ENCODE measurements at regions not wholly inside any gene's neighbourhood (a gene's known extent, or its start where the extent isn't known, plus 50 kb on each side); places are given as distances from the start of the nearest gene placed in this dataset.

DNA sequence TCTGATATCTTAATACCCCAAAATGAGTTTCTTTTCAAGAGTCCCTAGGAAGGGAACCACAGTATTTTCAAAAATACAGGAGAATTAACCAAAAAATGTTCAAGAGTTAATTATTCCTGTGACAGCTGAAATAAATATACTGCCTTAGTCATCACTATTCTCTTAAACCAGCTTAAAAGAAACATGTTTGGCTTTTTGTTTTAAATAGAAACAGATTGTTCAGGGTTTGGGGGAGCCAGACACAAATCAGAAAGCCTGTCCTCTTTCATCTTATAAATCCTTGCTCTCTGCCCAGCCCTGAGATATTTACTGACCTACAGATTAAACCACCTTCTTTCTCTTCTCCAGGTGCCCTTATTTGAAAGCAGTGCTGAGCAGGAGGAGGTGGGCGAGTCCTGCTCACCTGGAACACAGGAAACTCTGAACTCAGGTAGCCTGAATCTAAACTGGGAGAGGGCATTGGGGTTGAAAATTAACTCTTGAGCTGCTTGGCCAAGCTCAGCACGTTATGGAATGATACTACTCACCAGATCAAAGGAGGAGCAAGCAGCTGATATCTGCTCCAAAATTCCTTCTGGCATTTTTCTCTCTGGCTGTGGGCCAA is 84.1 kb upstream of the SPRED1 start:
- DNase-seq (ENCODE audit: low read depth in 1 of 2, low spot score in 2 of 2) (no peak), FAIRE-seq (no peak)
- peaks cover 0 to 14% (median 4%) of the 10 kb centered on the region in 4 experiments; a peak in 5 of 7 replicates for H3K4me1 ChIP-seq (replicated peaks in 1 of 4; ENCODE audit: control insufficient read depth in 3 of 4, insufficient read depth in 4 of 4, low read length in 3 of 4)
- H2BK5ac ChIP-seq (ENCODE audit: low read depth, low read length), result no peak overlapping the region
- no peak overlapping the region for H3K4me3 ChIP-seq (ENCODE audit: extremely low read depth in 1 of 4, insufficient read depth in 2 of 4, low read depth in 3 of 4, low read length in 4 of 4)
- ChIA-PET POLR2A (ENCODE audit: partially characterized antibody) (no interaction called here), CTCF (ENCODE audit: partially characterized antibody) (interaction anchor here (1.4 kb wide), 1 partner anchor 83 kb away, joined by 5 read pairs; no protein-coding TSS in a partner anchor)
- no peak overlapping the region for H4K5ac ChIP-seq (ENCODE audit: insufficient read length, low read depth, low read length)
- WGBS, 2 experiments (ENCODE audit: extremely low coverage in 1 of 2, insufficient coverage in 1 of 2, insufficient read length in 1 of 2, insufficient replicate concordance in 2 of 2, low coverage in 1 of 2, low lambda C conversion rate in 2 of 2, missing lambda C conversion rate in 1 of 2), result 52% methylated on average over 2 of the region's 2 CpGs; no CpG with 5 or more reads in 1 of the 2 experiments
- no peak overlapping the region for H4K8ac ChIP-seq (ENCODE audit: extremely low read depth, insufficient read depth, low read length)
- no peak overlapping the region for H2BK20ac ChIP-seq (ENCODE audit: low read length)
- no peak overlapping the region for H3K4ac ChIP-seq (replicated peaks; ENCODE audit: insufficient read length, low read depth, low read length)
- no peak overlapping the region for H2BK120ac ChIP-seq (replicated peaks; ENCODE audit: low read depth, low read length)
- no peaks in the 10 kb centered on the region for H4K20me1 ChIP-seq (replicated peaks in 1 of 2; ENCODE audit: control insufficient read depth in 1 of 2, insufficient read depth in 2 of 2, low read length in 2 of 2)
- H3K18ac ChIP-seq (ENCODE audit: extremely low read depth, low read length), result 0 out of 2 replicates have a peak overlapping the region, but pooled peaks have one; percentile 67
- H3K4me2 ChIP-seq (ENCODE audit: insufficient read depth in 1 of 2, low read depth in 2 of 2, low read length in 2 of 2), result no peak overlapping the region
- H4K91ac ChIP-seq (replicated peaks; ENCODE audit: insufficient read length, low read length), result no peak overlapping the region
- no peak overlapping the region for H2BK12ac ChIP-seq (ENCODE audit: low read depth, low read length)
- H3K23me2 ChIP-seq (ENCODE audit: low read depth, low read length), result no peaks in the 10 kb centered on the region
- H3K9ac ChIP-seq (replicated peaks in 1 of 4; ENCODE audit: extremely low read depth in 1 of 4, low read depth in 3 of 4, low read length in 3 of 4), result no peak overlapping the region
- H3K56ac ChIP-seq (replicated peaks; ENCODE audit: insufficient read length, low read depth, low read length), result no peak overlapping the region
- no peaks in the 10 kb centered on the region for H3K9me3 ChIP-seq (ENCODE audit: insufficient read depth in 2 of 2, low read depth in 1 of 2, low read length in 1 of 2)
- H3K36me3 ChIP-seq (ENCODE audit: control insufficient read depth in 2 of 4, insufficient read depth in 4 of 4, low read length in 3 of 4), result no peaks in the 10 kb centered on the region
- H3K14ac ChIP-seq (ENCODE audit: insufficient read length), result no peak overlapping the region
- H2AK5ac ChIP-seq (ENCODE audit: low read depth, low read length), result no peak overlapping the region
- peak overlapping the region; percentile 55; the same call in 1 of the 2 replicates for H2AFZ ChIP-seq (ENCODE audit: low read length)
- no peak overlapping the region for H3K23ac ChIP-seq (ENCODE audit: insufficient read length)
- H3K79me2 ChIP-seq (ENCODE audit: control insufficient read depth in 1 of 2, insufficient read depth in 2 of 2, low read length in 2 of 2), result no peaks in the 10 kb centered on the region
- no peaks in the 10 kb centered on the region for H3K79me1 ChIP-seq (ENCODE audit: low read depth, low read length)
- H3K27me3 ChIP-seq (replicated peaks in 1 of 4; ENCODE audit: control insufficient read depth in 3 of 4, extremely low read depth in 1 of 4, insufficient read depth in 3 of 4, low read length in 3 of 4), result no peaks in the 10 kb centered on the region
- no peak overlapping the region for H3K27ac ChIP-seq (ENCODE audit: low read depth, low read length)
- H2BK15ac ChIP-seq (ENCODE audit: low read length), result no peak overlapping the region
- TF ChIP-seq KDM4A (IDR thresholded peaks at IDR 0.05; ENCODE audit: low read depth, low read length, severe bottlenecking) (no peak), NANOG (IDR thresholded peaks at IDR 0.05; ENCODE audit: insufficient read depth, low read depth, low read length, poor library complexity, severe bottlenecking) (no peak), ASH2L (IDR thresholded peaks at IDR 0.05; ENCODE audit: low read length) (no peak), BRCA1 (IDR thresholded peaks at IDR 0.05; ENCODE audit: low read depth, low read length) (no peak), POLR2A (IDR thresholded peaks at IDR 0.05; ENCODE audit: control extremely low read depth in 1 of 2, low read depth in 2 of 2, low read length in 2 of 2) (no peak), CTBP2 (IDR thresholded peaks at IDR 0.05; ENCODE audit: borderline replicate concordance, insufficient read depth, insufficient read length, low read length) (no peak), GTF2F1 (IDR thresholded peaks at IDR 0.05; ENCODE audit: borderline replicate concordance, low read depth, low read length) (no peak), YY1 (IDR thresholded peaks at IDR 0.05; ENCODE audit: low read depth, low read length) (no peak), CBX8 (IDR thresholded peaks at IDR 0.05; ENCODE audit: borderline replicate concordance, low read depth, low read length) (no peak)
- TF ChIP-seq, protein P1, sequence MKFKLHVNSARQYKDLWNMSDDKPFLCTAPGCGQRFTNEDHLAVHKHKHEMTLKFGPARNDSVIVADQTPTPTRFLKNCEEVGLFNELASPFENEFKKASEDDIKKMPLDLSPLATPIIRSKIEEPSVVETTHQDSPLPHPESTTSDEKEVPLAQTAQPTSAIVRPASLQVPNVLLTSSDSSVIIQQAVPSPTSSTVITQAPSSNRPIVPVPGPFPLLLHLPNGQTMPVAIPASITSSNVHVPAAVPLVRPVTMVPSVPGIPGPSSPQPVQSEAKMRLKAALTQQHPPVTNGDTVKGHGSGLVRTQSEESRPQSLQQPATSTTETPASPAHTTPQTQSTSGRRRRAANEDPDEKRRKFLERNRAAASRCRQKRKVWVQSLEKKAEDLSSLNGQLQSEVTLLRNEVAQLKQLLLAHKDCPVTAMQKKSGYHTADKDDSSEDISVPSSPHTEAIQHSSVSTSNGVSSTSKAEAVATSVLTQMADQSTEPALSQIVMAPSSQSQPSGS (IDR thresholded peaks at IDR 0.05; ENCODE audit: low read length), result no peak
- TF ChIP-seq, protein P2, sequence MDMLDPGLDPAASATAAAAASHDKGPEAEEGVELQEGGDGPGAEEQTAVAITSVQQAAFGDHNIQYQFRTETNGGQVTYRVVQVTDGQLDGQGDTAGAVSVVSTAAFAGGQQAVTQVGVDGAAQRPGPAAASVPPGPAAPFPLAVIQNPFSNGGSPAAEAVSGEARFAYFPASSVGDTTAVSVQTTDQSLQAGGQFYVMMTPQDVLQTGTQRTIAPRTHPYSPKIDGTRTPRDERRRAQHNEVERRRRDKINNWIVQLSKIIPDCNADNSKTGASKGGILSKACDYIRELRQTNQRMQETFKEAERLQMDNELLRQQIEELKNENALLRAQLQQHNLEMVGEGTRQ (IDR thresholded peaks at IDR 0.05; ENCODE audit: low read length), result no peak
